Mucosa of descending colon (tissue), 3 donors: ENCODE measurements at regions not wholly inside any gene's neighbourhood (a gene's known extent, or its start where the extent isn't known, plus 50 kb on each side); places are given as distances from the start of the nearest gene placed in this dataset.

Source experiments
- ATAC-seq: fragments of 200-7000 bp; cut with Tn5 transposase; one replicate; pipeline ENCODE4 v1.9.1; 2020; ENCODE audit warnings: mild to moderate bottlenecking, moderate library complexity
- DNase-seq, 3 donors: peaks; one replicate each; pipeline ENCODE4 v3.0.0-alpha.2; 2020
- H3K36me3 ChIP-seq: fragments of 200-600 bp; one replicate; pipeline ENCODE4 v1.8.0; 2021; ENCODE audit warnings: low read depth, mild to moderate bottlenecking
- H3K4me1 ChIP-seq: fragments of 200-600 bp; one replicate; pipeline ENCODE4 v1.8.0; 2021; ENCODE audit warnings: low read depth, mild to moderate bottlenecking
- H3K4me3 ChIP-seq: fragments of 200-600 bp; one replicate; pipeline ENCODE4 v1.8.0; 2021; ENCODE audit warnings: mild to moderate bottlenecking
- H3K9me3 ChIP-seq: fragments of 200-600 bp; one replicate; pipeline ENCODE4 v1.8.0; 2021; ENCODE audit warnings: mild to moderate bottlenecking
- CTCF ChIP-seq: fragments of 200-600 bp; IDR thresholded peaks from one replicate; pipeline ENCODE4 v1.8.0; 2022; ENCODE audit warnings: antibody characterized with exemption, mild to moderate bottlenecking
- intact Hi-C, 2 donors: fragments of 100-400 bp; cut with DNase I in 1 of 2; cut with micrococcal nuclease in 1 of 2; formaldehyde crosslinking; loops; one replicate each; pipeline versions ENCODE4 v1.11.0 to v1.11.1; 2022; cut with DNase I, micrococcal nuclease
- donor health status: DM: no; HTN: no; CAD: no; lungs with moderate emphysema.
- donor health status: DM: no; HTN: no; CAD: no.
- donor health status: DM: no; HTN: yes; CAD: no.

- no peak for TF ChIP-seq CTCF
- intact Hi-C loops = no loop called here
- H3K4me3 ChIP-seq = no peak overlapping the region
- H3K4me1 ChIP-seq = no peaks in the 10 kb centered on the region
- no peaks in the 10 kb centered on the region for H3K9me3 ChIP-seq
- ATAC-seq = no peak
- DNase-seq = peak in 1 of 3 donors; percentile 27
- no peaks in the 10 kb centered on the region for H3K36me3 ChIP-seq
Observed at GRCh38 chr1:2966449-2967328, 54.6 kb upstream of the ACTRT2 start.

GRCh38 chr1:2967329-2967725 lies 53.9 kb upstream of the ACTRT2 start:
- Histone ChIP-seq H3K9me3 (no peaks in the 10 kb centered on the region), H3K4me1 (no peaks in the 10 kb centered on the region), H3K36me3 (no peaks in the 10 kb centered on the region), H3K4me3 (no peak overlapping the region)
- DNase-seq (peak in 2 of 3 donors; percentile 10 to 29), ATAC-seq (no peak)
- no peak for TF ChIP-seq CTCF
- intact Hi-C loops = no loop called here

GRCh38 chr1:2967881-2968280 lies 53.4 kb upstream of the ACTRT2 start:
- H3K4me3 ChIP-seq = no peak overlapping the region
- no peaks in the 10 kb centered on the region for H3K36me3 ChIP-seq
- H3K9me3 ChIP-seq = no peaks in the 10 kb centered on the region
- H3K4me1 ChIP-seq = no peaks in the 10 kb centered on the region
- intact Hi-C loops = no loop called here
- no peak for ATAC-seq
- no peak for DNase-seq
- TF ChIP-seq CTCF = no peak

- peak in 2 of 3 donors; percentile 3 to 29 for DNase-seq
- no peaks in the 10 kb centered on the region for H3K9me3 ChIP-seq
- intact Hi-C loops = no loop called here
- no peak for TF ChIP-seq CTCF
- H3K36me3 ChIP-seq = no peaks in the 10 kb centered on the region
- peak; percentile 43 for ATAC-seq
- no peaks in the 10 kb centered on the region for H3K4me1 ChIP-seq
- no peak overlapping the region for H3K4me3 ChIP-seq
Observed at GRCh38 chr1:2968471-2968881, 52.8 kb upstream of the ACTRT2 start.

GRCh38 chr1:2969011-2969844 lies 52.0 kb upstream of the ACTRT2 start:
- no peaks in the 10 kb centered on the region for H3K9me3 ChIP-seq
- H3K4me3 ChIP-seq = no peak overlapping the region
- no peak for TF ChIP-seq CTCF
- DNase-seq = no peak
- H3K4me1 ChIP-seq = no peaks in the 10 kb centered on the region
- no peaks in the 10 kb centered on the region for H3K36me3 ChIP-seq
- ATAC-seq = no peak
- intact Hi-C loops = no loop called here
